NCI-H187 treated with DMSO at 0.1 percent for 48 hours (cell line): ENCODE measurements at regions not wholly inside any gene's neighbourhood (a gene's known extent, or its start where the extent isn't known, plus 50 kb on each side); places are given as distances from the start of the nearest gene placed in this dataset.
"Not testable (repeated sequence)": the region's sequence is repeated elsewhere in the genome, so short reads cannot be mapped to it uniquely, and the experiment has no call there.

Experiments
- DNase-seq: peaks from one replicate; lab custom pipeline; 2025; lab: John Stamatoyannopoulos, UW

DNA sequence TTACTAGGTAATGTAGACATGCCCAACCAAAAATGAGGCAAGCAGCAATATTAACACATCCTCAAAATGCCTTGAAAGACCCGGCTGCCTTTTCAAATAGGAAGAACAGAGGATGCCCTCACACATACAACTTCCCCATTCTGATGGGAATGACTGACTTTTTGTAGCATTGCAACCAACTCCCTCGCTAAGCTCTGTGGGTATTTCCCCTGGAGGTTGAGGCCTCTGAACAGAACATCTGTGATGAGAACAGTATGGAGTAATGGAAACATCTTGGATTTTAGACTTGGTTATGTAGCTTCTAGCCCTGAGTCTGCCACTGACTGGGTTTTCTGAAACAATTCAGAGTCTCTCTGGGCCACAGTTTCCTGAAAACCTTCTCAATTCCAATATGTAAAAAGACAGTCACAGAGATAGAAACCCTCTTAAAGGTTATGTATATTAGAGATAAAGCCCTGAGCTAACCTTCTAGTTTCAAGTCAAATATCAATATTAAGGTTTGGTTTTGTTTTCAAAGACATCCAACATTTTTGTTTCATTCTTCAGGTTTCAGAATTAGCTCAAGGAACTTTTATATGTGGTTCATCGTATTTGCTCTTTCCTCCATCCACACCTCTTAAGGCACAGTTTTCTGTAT is 311.5 kb downstream of the SETD4 start:
- DNase-seq: no peak

DNA sequence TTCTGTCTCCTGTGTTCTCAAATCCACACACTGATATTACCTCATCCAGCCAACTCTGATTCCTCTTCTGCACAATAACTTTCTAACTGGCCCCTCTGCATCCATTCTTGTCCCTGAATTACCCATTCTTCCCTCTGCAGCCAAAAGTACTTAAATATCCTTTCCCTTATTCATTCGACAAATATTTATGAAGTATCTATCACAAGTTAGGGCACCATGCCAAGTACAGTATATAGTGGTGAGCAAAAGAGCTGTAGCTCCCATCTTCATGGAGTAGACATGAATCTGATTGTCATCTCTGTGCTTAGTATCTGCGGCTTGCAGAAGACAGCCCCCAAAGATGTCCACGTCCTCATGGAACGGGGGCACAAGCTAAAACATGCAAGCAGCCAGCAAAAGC is 316.8 kb downstream of the SETD4 start:
- DNase-seq: no peak

GRCh38 chr21:35738347-35738961 is 321.9 kb downstream of the SETD4 start:
- DNase-seq: peak; percentile 48

DNA sequence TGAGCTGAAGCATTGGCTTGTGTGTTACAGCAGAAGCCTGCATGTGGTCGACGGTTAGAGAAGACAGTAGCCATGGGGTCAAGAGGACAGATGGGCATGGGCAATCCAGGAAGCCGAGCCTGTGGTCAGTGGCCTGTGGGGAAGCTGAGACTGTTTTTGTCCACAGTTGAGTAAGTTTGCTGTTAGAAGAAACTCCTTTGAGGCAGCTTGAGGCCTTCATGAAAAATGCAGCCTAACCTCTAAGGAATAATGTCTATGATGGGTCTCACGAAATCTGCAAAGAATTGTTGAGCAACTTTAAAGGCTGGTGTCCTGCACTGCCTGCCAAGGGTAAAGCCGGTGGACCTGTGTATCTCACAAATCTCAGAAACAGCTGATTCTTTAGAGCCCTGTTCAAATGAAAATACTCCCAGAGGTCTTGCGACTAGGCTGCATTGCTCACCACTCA is 322.4 kb downstream of the SETD4 start:
- DNase-seq: no peak

- DNase-seq: no peak
Measured at GRCh38 chr21:35737449-35737848, 322.9 kb downstream of the SETD4 start.

- DNase-seq: no peak
Measured at GRCh38 chr21:35732788-35733187, 327.5 kb downstream of the SETD4 start.

DNA sequence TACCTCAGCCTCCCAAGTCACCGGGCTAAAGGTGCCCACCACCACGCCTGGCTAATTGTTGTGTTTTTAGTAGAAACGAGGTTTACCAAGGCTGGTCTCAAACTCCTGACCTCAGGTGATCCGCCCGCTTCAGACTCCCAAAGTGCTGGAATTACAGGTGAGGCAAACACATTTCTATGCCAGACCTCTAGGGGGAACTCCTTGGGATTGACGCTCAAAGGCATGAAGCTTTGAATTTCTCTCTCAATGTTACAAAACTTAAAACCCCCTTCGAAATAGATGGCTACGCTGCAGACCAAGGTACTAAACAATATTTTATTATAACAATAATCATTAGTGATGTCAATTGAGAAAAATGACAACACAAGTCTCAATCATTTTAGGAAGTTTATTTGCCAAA is 330.0 kb downstream of the SETD4 start:
- no peak for DNase-seq

DNA sequence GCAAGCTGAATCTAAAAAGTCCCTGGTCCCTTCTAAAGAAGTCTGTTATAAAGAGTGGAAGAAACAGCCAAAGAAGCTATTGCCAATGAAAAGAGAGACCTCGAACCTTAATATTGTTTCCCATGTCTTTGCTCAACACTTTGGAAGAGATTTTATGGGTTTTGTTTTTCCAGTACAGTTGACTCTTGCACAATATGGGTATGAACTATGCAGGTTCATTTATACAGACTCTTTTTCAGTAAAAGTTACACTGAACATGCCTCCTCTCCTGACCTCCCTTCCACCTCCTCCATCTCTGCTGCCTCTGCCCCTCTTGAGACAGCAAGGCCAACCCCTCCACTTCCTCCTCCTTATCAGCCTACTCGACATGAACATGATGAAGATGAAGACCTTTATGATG is 332.5 kb downstream of the SETD4 start:
- no peak for DNase-seq

GRCh38 chr21:35724156-35724555 is 336.2 kb downstream of the SETD4 start:
- DNase-seq: no peak

DNA sequence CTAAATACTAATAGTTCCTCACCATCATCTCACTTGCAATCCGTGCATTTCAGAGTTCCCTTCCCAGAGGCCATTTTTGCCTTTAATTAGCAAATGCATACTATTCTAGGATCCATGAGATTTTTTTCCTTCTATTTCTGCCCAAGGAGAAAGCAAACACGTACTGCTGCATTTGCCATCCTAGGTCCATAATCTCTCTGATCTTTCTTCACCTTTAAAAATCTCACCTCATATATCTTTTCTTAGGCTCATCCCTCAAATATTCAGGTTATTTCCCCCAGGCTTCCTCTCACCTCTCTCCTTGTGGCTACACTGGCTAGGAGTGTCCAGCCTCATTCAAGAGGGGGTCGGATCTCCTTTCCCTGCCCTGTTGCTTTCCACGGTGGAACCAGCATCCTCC is 338.6 kb downstream of the SETD4 start:
- DNase-seq: no peak

GRCh38 chr21:35720208-35720731 is 340.1 kb downstream of the SETD4 start:
- no peak for DNase-seq

DNA sequence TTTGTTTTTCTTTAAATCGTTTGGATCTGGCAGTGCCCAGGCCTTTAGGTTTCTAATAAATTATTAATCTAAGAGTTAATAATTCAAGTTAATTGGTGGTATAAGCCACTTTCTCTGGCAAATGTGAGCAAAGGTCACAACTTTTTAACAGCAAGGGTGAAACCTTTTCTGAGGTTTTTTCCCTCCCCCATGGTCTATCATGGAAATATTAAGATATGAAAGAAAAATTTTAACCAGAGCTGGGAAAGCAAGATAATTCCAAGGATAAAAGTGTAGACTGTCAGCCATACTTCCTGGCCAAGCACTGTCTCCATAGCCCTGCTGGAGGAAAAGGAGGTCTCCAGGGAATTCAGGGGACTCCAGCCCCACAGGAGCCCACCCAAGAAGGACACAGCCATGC is 341.2 kb downstream of the SETD4 start:
- no peak for DNase-seq

DNA sequence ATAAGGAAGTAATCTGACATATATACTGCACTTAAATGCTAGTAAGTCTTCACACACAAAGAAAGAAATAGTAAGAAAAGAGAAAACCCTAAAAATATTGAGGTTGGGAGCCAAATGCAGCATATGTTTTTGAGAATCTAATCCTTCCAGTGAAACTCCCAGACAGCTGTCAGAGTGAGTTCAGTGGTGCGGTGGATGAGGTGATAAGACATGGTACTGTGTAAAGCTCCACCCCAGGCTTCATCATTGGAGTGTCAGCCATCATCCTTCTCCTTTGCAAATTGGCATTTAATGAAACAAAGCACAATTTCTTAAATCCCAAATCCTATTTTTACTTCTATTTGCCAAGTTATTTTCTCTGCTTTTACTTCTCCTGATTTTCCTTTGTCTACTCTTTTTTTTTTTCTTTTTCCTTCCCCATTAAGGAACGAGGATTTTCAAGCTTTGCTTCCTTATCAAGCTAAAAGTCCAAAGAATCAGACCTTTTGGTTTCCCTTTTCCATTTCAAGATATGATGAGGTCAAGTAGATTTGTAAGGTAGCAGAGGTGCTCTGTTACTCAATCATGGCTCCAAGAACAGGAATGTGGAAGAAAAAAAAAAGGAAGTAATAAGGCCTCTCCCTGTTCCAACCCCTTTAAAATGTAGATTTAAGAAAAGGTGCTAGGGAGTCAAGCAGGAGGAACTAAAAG is 343.3 kb downstream of the SETD4 start:
- no peak for DNase-seq

GRCh38 chr21:35713914-35714313 is 346.4 kb downstream of the SETD4 start:
- DNase-seq: no peak

GRCh38 chr21:35711661-35712060 is 348.7 kb downstream of the SETD4 start:
- DNase-seq: no peak

DNA sequence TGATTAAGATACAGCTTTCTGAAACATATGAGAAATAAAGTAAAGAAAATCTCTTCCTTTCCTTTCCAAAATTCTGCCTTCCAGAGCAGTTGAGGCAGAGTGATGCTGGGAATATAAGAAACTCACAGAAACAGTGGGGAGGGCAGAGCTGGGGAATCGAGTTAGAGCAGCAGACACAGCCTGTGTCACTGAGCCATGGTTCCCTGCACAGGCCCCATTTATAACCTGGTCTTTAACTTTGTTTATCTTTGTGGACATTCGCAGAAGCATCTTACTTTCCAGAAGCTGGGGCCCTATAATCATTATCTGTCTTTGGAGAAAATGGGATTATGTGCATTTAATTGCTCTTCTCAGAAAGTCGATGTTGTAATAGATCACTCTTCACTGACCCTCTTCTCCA is 349.1 kb downstream of the SETD4 start:
- no peak for DNase-seq

- DNase-seq: not testable (repeated sequence)
Measured at GRCh38 chr21:35709990-35710389, 350.3 kb downstream of the SETD4 start.

DNA sequence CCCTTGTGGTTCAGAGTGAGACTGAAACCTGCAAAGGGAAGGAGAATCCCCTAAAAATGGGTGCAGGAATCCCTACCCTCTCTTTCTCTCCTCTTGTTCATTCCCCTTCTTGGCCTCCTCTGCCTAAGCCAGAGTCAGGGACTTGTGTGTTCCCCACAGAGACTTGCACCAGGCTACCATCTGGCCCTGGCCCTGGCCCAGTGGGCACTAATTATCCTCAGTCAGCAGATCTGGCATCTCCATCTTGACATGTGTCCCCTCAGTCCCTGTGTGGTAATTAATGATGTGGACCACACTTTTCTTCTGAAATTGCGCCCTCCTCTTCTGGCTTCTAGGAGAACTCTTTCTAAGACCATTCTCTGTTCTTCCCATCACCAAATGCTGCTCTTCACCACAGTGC is 354.4 kb downstream of the SETD4 start:
- DNase-seq: no peak

DNA sequence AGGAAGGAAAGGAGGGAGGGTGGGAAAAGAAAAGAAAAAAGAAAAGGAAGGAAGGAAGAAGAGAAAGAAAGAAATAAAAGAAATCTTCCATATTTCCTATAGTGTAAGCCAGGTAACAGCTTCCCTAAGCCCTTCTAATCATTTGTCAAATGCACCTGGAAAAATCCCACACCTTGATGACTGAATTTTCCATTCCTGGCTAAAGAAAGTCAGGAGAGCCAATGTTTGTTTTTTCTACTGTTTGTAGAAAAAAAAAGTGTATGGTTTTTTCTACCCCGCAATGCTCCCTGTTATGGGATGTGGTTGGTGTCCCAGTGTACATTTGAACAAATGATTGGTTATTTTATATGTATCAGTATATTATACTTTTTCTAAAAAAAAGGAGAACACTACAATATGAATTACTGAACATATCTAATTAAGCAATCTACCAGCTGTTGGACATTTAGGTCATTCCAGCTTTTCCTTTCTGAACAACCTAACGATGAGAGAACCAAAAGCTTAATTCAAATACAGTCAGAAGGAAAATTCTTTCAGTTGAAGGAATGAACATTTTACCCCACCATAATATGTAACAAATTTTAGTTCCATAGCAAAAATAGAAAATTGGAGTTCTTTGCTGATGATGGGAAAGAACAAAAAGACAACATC is 355.0 kb downstream of the SETD4 start:
- no peak for DNase-seq

- no peak for DNase-seq
Measured at GRCh38 chr21:35703704-35704103, 356.6 kb downstream of the SETD4 start.

DNA sequence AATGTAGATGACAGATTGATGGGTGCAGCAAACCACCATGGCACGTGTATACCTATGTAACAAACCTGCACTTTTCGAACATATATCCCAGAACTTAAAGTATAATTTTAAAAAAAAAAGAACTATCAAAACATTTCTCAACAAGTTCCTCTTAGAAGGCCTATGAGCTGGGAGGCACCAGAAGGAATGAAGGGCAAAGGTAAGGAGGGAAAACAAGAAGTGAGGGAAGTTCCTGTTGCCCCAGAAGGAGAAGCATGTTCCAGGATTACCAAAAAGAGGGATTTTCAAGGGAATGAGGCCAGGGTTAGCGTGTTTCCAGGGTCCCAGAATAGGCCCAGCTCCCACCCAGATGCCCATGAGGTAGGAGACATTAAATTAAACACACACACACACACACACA is 361.0 kb downstream of the SETD4 start:
- no peak for DNase-seq

- peak; percentile 44 for DNase-seq
Measured at GRCh38 chr21:35697321-35697808, 363.0 kb downstream of the SETD4 start.

- no peak for DNase-seq
Measured at GRCh38 chr21:35696644-35697043, 363.7 kb downstream of the SETD4 start.
